CD4-positive, alpha-beta T cell treated with Interferon alpha-2 for 1 hour (primary cell): ENCODE measurements at regions not wholly inside any gene's neighbourhood (a gene's known extent, or its start where the extent isn't known, plus 50 kb on each side); places are given as distances from the start of the nearest gene placed in this dataset.
A peak's percentile ranks its signal among the peaks of the same experiment; 100 is the strongest.

Experiments used
- DNase-seq, 2 donors: peaks; one replicate each; pipeline ENCODE4 v3.0.0-alpha.2; 2020 to 2022

GRCh38 chr2:13109516-13109915 lies 392.8 kb downstream of the TRIB2 start:
- DNase-seq, result no peak

GRCh38 chr2:13110825-13111224 lies 394.1 kb downstream of the TRIB2 start:
- no peak for DNase-seq

GRCh38 chr2:13113002-13113401 lies 396.3 kb downstream of the TRIB2 start:
- DNase-seq, result no peak

- no peak for DNase-seq
These were observed 397.7 kb downstream of the TRIB2 start for GRCh38 chr2:13114391-13114790.

GRCh38 chr2:13115643-13116042 lies 398.9 kb downstream of the TRIB2 start:
- DNase-seq, result no peak

- no peak for DNase-seq
These were observed 404.4 kb downstream of the TRIB2 start for GRCh38 chr2:13121096-13121495.

- DNase-seq, result no peak
These were observed 411.4 kb downstream of the TRIB2 start for GRCh38 chr2:13128139-13128538.

GRCh38 chr2:13135369-13135768 lies 418.6 kb downstream of the TRIB2 start:
- no peak for DNase-seq

GRCh38 chr2:13135856-13136255 lies 419.1 kb downstream of the TRIB2 start:
- DNase-seq, result no peak

GRCh38 chr2:13137679-13138078 lies 420.9 kb downstream of the TRIB2 start:
- DNase-seq, result no peak

GRCh38 chr2:13141315-13141714 lies 424.6 kb downstream of the TRIB2 start:
- no peak for DNase-seq

- DNase-seq, result no peak
These were observed 426.7 kb downstream of the TRIB2 start for GRCh38 chr2:13143451-13143850.

- DNase-seq, result no peak
These were observed 440.2 kb downstream of the TRIB2 start for GRCh38 chr2:13156916-13157315.

GRCh38 chr2:13158466-13158865 lies 441.7 kb downstream of the TRIB2 start:
- no peak for DNase-seq

- DNase-seq, result no peak
These were observed 464.0 kb downstream of the TRIB2 start for GRCh38 chr2:13180729-13181128.

- DNase-seq, result no peak
These were observed 476.3 kb downstream of the TRIB2 start for GRCh38 chr2:13193075-13193474.

GRCh38 chr2:13193900-13194299 lies 477.2 kb downstream of the TRIB2 start:
- DNase-seq, result peak in 1 of 2 donors; percentile 6

- no peak for DNase-seq
These were observed 478.5 kb downstream of the TRIB2 start for GRCh38 chr2:13195270-13195669.

- no peak for DNase-seq
These were observed 480.5 kb downstream of the TRIB2 start for GRCh38 chr2:13197248-13197647.

GRCh38 chr2:13201924-13202323 lies 485.2 kb downstream of the TRIB2 start:
- no peak for DNase-seq

- DNase-seq, result no peak
These were observed 495.4 kb downstream of the TRIB2 start for GRCh38 chr2:13212115-13212514.

- DNase-seq, result no peak
These were observed 501.5 kb downstream of the TRIB2 start for GRCh38 chr2:13218205-13218604.

- no peak for DNase-seq
These were observed 510.8 kb downstream of the TRIB2 start for GRCh38 chr2:13227578-13227977.

- DNase-seq, result no peak
These were observed 513.5 kb downstream of the TRIB2 start for GRCh38 chr2:13230221-13230620.

- no peak for DNase-seq
These were observed 523.3 kb downstream of the TRIB2 start for GRCh38 chr2:13240061-13240460.
